Tibial nerve (tissue), 4 donors: ENCODE measurements at regions not wholly inside any gene's neighbourhood (a gene's known extent, or its start where the extent isn't known, plus 50 kb on each side); places are given as distances from the start of the nearest gene placed in this dataset.

Source experiments
- DNase-seq, 2 donors: peaks; one replicate each; pipeline ENCODE4 v3.0.0-alpha.2; 2019; ENCODE audit warnings: low spot score in 2 of 2
- H3K27ac ChIP-seq, 4 donors: fragments of 200-600 bp; sonication (generic) in 3 of 4; one replicate each; pipeline ENCODE4 v1.5.1; 2017 to 2019; ENCODE audit warnings: mild to moderate bottlenecking in 1 of 4
- H3K27me3 ChIP-seq, 2 donors: fragments of 200-600 bp; sonication (generic) in 1 of 2; one replicate each; pipeline versions ENCODE4 v1.5.1 to v1.6.0; 2017 to 2019
- H3K36me3 ChIP-seq, 3 donors: fragments of 200-600 bp; sonication (generic); one replicate each; pipeline ENCODE4 v1.5.1; 2018 to 2019
- H3K4me1 ChIP-seq, 4 donors: fragments of 200-600 bp; sonication (generic) in 3 of 4; one replicate each; pipeline ENCODE4 v1.5.1; 2017 to 2019
- H3K4me3 ChIP-seq, 4 donors: fragments of 200-600 bp; sonication (generic) in 3 of 4; one replicate each; pipeline ENCODE4 v1.5.1; 2017 to 2019; ENCODE audit warnings: mild to moderate bottlenecking in 1 of 4, moderate library complexity in 1 of 4
- H3K9me3 ChIP-seq, 4 donors: fragments of 200-600 bp; sonication (generic) in 3 of 4; one replicate each; pipeline ENCODE4 v1.5.1; 2017 to 2019
- EP300 ChIP-seq, 2 donors: sonication (generic); formaldehyde crosslinking; IDR thresholded peaks; one replicate each; pipeline ENCODE4 v1.6.1; 2017; ENCODE audit warnings: antibody characterized with exemption in 2 of 2, mild to moderate bottlenecking in 1 of 2
- POLR2A ChIP-seq, 2 donors: fragments of 450-650 bp; IDR thresholded peaks; one replicate each; pipeline ENCODE4 v1.6.1; 2017; ENCODE audit warnings: antibody characterized with exemption in 2 of 2, mild to moderate bottlenecking in 2 of 2, moderate library complexity in 2 of 2
- WGBS, 2 donors: methylation state at CpG; one replicate each; pipeline ENCODE4 v1.1.5; 2018; 5-methylcytosine and 5-hydroxymethylcytosine counted together
- TF ChIP-seq, protein P1 (sequence below), 5 experiments: fragments of 200-600 bp in 3 of 5; fragments of 450-650 bp in 2 of 5; sonication (generic) in 3 of 5; IDR thresholded peaks; one replicate each; pipeline ENCODE4 v1.5.1; 2016 to 2019; ENCODE audit warnings: antibody characterized with exemption in 5 of 5, mild to moderate bottlenecking in 3 of 5, moderate library complexity in 2 of 5

DNA sequence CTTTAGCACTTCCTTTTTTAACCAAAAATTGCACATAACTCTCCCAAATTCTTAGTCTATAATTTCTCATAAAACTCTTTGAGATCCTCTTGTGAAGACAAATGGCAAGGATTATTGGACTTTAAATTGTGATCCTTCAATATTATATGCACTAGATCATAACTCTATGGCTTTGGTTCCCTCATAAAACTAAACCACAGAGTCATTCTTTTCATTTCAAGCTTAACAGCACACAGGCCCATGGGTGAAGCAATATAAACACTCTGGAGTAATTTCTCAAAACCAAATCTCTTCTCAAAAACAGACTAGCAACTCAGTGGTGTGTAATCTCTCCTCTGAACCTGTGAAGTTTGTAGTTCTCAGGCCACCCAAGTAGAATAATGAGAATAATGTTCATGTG lies 171.0 kb upstream of the NECTIN3 start:
- Histone ChIP-seq H3K36me3 (no peaks in the 10 kb centered on the region), H3K27me3 (no peaks in the 10 kb centered on the region), H3K4me3 (no peak overlapping the region), H3K27ac (no peak overlapping the region), H3K9me3 (no peaks in the 10 kb centered on the region), H3K4me1 (no peaks in the 10 kb centered on the region)
- TF ChIP-seq POLR2A (IDR thresholded peaks at IDR 0.05) = no peak
- TF ChIP-seq EP300 (IDR thresholded peaks at IDR 0.05) = no peak
- TF ChIP-seq, protein P1, sequence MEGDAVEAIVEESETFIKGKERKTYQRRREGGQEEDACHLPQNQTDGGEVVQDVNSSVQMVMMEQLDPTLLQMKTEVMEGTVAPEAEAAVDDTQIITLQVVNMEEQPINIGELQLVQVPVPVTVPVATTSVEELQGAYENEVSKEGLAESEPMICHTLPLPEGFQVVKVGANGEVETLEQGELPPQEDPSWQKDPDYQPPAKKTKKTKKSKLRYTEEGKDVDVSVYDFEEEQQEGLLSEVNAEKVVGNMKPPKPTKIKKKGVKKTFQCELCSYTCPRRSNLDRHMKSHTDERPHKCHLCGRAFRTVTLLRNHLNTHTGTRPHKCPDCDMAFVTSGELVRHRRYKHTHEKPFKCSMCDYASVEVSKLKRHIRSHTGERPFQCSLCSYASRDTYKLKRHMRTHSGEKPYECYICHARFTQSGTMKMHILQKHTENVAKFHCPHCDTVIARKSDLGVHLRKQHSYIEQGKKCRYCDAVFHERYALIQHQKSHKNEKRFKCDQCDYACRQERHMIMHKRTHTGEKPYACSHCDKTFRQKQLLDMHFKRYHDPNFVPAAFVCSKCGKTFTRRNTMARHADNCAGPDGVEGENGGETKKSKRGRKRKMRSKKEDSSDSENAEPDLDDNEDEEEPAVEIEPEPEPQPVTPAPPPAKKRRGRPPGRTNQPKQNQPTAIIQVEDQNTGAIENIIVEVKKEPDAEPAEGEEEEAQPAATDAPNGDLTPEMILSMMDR (IDR thresholded peaks at IDR 0.05) = no peak
- no peak for DNase-seq

DNA sequence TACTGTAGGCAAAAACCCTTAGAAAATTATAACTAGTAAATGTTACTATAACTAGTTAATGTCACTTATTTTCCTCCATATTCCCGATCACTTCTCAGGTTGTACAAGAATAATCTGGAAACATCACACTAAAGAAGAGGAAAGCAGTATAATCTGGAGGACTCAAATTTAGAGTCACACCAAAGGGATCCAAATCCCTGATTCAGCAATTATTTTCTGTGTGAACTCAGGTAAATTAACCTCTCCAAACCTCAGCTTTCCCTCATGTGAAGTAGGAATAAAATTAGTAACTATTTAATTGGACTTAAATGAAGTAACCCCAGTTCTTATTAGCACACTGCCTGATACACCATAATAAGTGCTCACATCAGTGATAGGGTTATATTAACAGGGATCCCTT lies 170.1 kb upstream of the NECTIN3 start:
- DNase-seq = no peak
- Histone ChIP-seq H3K27ac (no peak overlapping the region), H3K4me1 (no peaks in the 10 kb centered on the region), H3K9me3 (no peaks in the 10 kb centered on the region), H3K4me3 (no peak overlapping the region), H3K36me3 (no peaks in the 10 kb centered on the region), H3K27me3 (no peaks in the 10 kb centered on the region)
- WGBS, 2 donors = 88 to 92% methylated on average over 1 of the region's 1 CpG
- TF ChIP-seq EP300 (IDR thresholded peaks at IDR 0.05) (no peak), POLR2A (IDR thresholded peaks at IDR 0.05) (no peak)
- TF ChIP-seq, protein P1 (IDR thresholded peaks at IDR 0.05) = no peak

DNA sequence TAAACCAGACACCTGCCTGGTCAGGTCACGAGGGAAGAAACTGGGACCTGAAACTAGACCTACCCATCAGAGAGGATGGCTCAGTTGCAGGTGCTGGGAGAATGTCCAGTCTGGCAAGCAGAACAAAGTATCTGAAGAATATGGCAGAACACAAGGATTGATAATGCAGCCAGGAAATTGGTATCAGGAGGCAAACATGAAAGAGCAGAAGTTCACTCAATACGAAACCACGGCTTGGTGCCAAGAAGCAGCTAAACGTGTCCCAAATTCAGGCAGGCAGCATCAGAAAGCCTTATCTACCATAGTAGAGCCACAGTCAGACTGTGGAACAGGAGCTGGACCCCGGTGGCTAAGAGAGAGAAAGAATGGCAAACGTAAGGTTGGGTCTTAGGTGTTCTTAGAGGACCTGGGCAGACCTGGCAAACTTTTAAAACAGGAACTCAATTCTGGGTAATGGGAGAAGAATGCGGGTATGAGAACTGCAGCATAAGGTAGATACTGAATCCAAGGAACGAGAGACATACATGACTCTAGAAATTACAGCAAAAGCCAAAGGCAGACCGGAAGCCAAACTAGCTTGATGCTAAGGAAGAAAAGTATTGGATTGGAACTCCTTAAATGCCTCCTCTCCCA lies 169.0 kb upstream of the NECTIN3 start:
- no peak overlapping the region for H3K4me3 ChIP-seq
- H3K9me3 ChIP-seq = no peaks in the 10 kb centered on the region
- H3K27me3 ChIP-seq = no peaks in the 10 kb centered on the region
- whole genome bisulfite sequencing, 2 donors = 89 to 91% methylated on average over 9 of the region's 9 CpGs
- DNase-seq = no peak
- TF ChIP-seq EP300 (IDR thresholded peaks at IDR 0.05) (no peak), POLR2A (IDR thresholded peaks at IDR 0.05) (no peak)
- TF ChIP-seq, protein P1 (IDR thresholded peaks at IDR 0.05) = no peak
- H3K4me1 ChIP-seq = no peaks in the 10 kb centered on the region
- H3K36me3 ChIP-seq = no peaks in the 10 kb centered on the region
- H3K27ac ChIP-seq = no peak overlapping the region

DNA sequence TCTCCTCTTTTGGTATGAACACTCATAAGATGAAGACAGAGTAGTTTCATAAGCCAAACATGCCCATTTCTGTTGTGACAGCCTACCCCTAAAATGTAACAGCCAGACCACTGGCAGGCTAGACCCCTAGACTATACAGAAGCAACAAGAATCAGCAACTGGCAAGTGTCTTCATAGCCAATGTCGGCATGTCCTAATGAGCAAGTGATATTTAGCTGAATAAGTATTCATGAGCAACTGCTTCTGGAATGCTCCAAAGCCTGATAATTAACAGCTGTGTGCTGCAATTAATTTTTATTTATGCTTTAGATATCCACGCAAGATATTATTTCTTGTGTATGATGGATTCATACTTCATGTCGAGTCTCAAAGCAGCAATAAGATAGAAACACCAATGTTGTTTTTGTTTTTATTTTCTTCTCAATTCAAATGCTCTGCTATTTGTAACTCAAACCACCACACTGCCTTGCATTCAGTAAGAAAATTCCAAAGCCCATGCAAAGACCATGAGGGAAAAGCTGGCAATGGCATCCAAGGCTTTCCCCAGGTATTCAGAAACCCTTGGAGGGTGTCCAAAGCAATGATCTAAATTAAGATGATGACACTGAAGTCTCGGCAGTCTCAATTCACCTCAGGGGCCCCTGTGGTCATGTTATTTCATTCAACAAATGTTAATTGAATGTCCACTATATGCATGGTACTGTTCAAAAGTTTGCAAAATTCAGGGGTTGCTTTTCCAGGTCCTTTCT lies 167.7 kb upstream of the NECTIN3 start:
- 70 to 74% methylated on average over 4 of the region's 4 CpGs for WGBS, 2 donors
- no peak overlapping the region for H3K27ac ChIP-seq
- DNase-seq = no peak
- no peaks in the 10 kb centered on the region for H3K36me3 ChIP-seq
- no peaks in the 10 kb centered on the region for H3K4me1 ChIP-seq
- H3K9me3 ChIP-seq = no peaks in the 10 kb centered on the region
- TF ChIP-seq, protein P1 (IDR thresholded peaks at IDR 0.05) = no peak
- no peak for TF ChIP-seq EP300 (IDR thresholded peaks at IDR 0.05)
- no peak for TF ChIP-seq POLR2A (IDR thresholded peaks at IDR 0.05)
- H3K4me3 ChIP-seq = no peak overlapping the region
- no peaks in the 10 kb centered on the region for H3K27me3 ChIP-seq

DNA sequence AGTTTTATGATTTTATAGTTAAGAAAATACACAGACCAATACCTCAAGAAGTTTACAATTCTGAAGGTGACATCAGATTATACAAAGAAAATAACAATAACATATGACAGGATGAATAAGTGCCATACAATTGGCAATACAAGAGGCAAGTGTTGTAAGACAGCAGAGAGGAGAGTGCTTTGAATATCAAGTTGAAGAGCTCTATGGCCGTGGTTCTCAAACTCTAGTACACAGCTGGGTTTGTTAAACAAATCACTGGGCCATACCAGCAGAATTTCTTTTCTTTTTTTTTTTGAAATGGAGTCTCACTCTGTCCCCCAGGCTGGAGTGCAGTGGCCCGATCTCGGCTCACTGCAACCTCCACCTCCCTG lies 167.1 kb upstream of the NECTIN3 start:
- Histone ChIP-seq H3K4me1 (no peaks in the 10 kb centered on the region), H3K9me3 (no peaks in the 10 kb centered on the region), H3K27ac (no peak overlapping the region), H3K27me3 (no peaks in the 10 kb centered on the region), H3K4me3 (no peak overlapping the region), H3K36me3 (no peaks in the 10 kb centered on the region)
- TF ChIP-seq, protein P1 (IDR thresholded peaks at IDR 0.05) = no peak
- TF ChIP-seq EP300 (IDR thresholded peaks at IDR 0.05) (no peak), POLR2A (IDR thresholded peaks at IDR 0.05) (no peak)
- no peak for DNase-seq
- 91 to 94% methylated on average over 3 of the region's 3 CpGs for WGBS, 2 donors
